Posterior vena cava (tissue), 2 donors: ENCODE measurements at regions not wholly inside any gene's neighbourhood (a gene's known extent, or its start where the extent isn't known, plus 50 kb on each side); places are given as distances from the start of the nearest gene placed in this dataset.
"Not testable (repeated sequence)": the region's sequence is repeated elsewhere in the genome, so short reads cannot be mapped to it uniquely, and the experiment has no call there.

ENCODE experiments used
- DNase-seq: peaks from one replicate; pipeline ENCODE4 v3.0.0-alpha.2; 2020; ENCODE audit warnings: low spot score
- intact Hi-C, 2 donors: fragments of 100-400 bp; cut with DNase I; formaldehyde crosslinking; loops; one replicate each; pipeline versions ENCODE4 v1.14.1 to v1.14.2; 2022 to 2023
- donor health status: DM: yes; HTN: yes; CAD: no.
- donor health status: DM: yes; HTN: yes; CAD: no.

- intact Hi-C loops: no loop called here
- DNase-seq: no peak
These were observed 182.5 kb upstream of the C11orf58 start for GRCh38 chr11:16555956-16556355.

- DNase-seq: no peak
These were observed 184.1 kb upstream of the C11orf58 start for GRCh38 chr11:16554361-16554760.

GRCh38 chr11:16547879-16548278 is 190.6 kb upstream of the C11orf58 start:
- intact Hi-C loops: no loop called here
- no peak for DNase-seq

More at GRCh38 chr11:16554361-16554760, 184.1 kb upstream of the C11orf58 start:
- intact Hi-C loops: no loop called here

GRCh38 chr11:16543642-16544041 is 187.3 kb upstream of the SOX6 start:
- no peak for DNase-seq
- intact Hi-C loops: no loop called here

- no peak for DNase-seq
- intact Hi-C loops: no loop called here
These were observed 186.0 kb upstream of the SOX6 start for GRCh38 chr11:16542353-16542752.

GRCh38 chr11:16536513-16536912 is 180.2 kb upstream of the SOX6 start:
- DNase-seq: peak; percentile 78
- intact Hi-C loops: no loop called here

GRCh38 chr11:16528639-16529038 is 172.3 kb upstream of the SOX6 start:
- no peak for DNase-seq
- intact Hi-C loops: no loop called here

- no peak for DNase-seq
- intact Hi-C loops: no loop called here
These were observed 171.3 kb upstream of the SOX6 start for GRCh38 chr11:16527525-16528246.

- intact Hi-C loops: no loop called here
- no peak for DNase-seq
These were observed 170.6 kb upstream of the SOX6 start for GRCh38 chr11:16526947-16527346.

GRCh38 chr11:16520713-16521112 is 164.4 kb upstream of the SOX6 start:
- DNase-seq, intact Hi-C loops: not testable (repeated sequence)

GRCh38 chr11:16512899-16513241 is 156.5 kb upstream of the SOX6 start:
- no peak for DNase-seq
- intact Hi-C loops: no loop called here

GRCh38 chr11:16512198-16512898 is 156.0 kb upstream of the SOX6 start:
- no peak for DNase-seq
- intact Hi-C loops: no loop called here

GRCh38 chr11:16511116-16512114 is 155.1 kb upstream of the SOX6 start:
- DNase-seq: no peak
- intact Hi-C loops: no loop called here

GRCh38 chr11:16505481-16505880 is 149.1 kb upstream of the SOX6 start:
- DNase-seq: peak; percentile 44
- intact Hi-C loops: no loop called here

GRCh38 chr11:16503891-16504290 is 147.5 kb upstream of the SOX6 start:
- DNase-seq, intact Hi-C loops: not testable (repeated sequence)

GRCh38 chr11:16494918-16495691 is 138.8 kb upstream of the SOX6 start:
- peak; percentile 34 for DNase-seq
- intact Hi-C loops: no loop called here

GRCh38 chr11:16484434-16484833 is 128.1 kb upstream of the SOX6 start:
- intact Hi-C loops: no loop called here
- peak; percentile 61 for DNase-seq

GRCh38 chr11:16474659-16475058 is 118.3 kb upstream of the SOX6 start:
- intact Hi-C loops: no loop called here
- DNase-seq: no peak

- DNase-seq: no peak
- intact Hi-C loops: no loop called here
These were observed 113.6 kb upstream of the SOX6 start for GRCh38 chr11:16469968-16470367.
